H1 (cell line): ENCODE measurements at regions not wholly inside any gene's neighbourhood (a gene's known extent, or its start where the extent isn't known, plus 50 kb on each side); places are given as distances from the start of the nearest gene placed in this dataset.

Experiments used
- KDM5A ChIP-seq: fragments of 200-600 bp; IDR thresholded peaks from 2 replicates; pipeline ENCODE4 v1.7.1; 2012; ENCODE audit warnings: mild to moderate bottlenecking, low read length, inconsistent platforms, mixed read lengths
- SAP30 ChIP-seq: fragments of 300-600 bp; sonication (generic); IDR thresholded peaks from 2 replicates; pipeline ENCODE4 v1.7.1; 2012; ENCODE audit warnings: low read length, moderate library complexity, mild to moderate bottlenecking, inconsistent platforms; ENCODE audit not compliant: insufficient read depth, insufficient replicate concordance
- SRF ChIP-seq: IDR thresholded peaks from 2 replicates; pipeline ENCODE4 v1.6.1; 2011; ENCODE audit warnings: mild to moderate bottlenecking, low read depth, low read length, moderate library complexity
- TF ChIP-seq, protein P1 (sequence below): fragments of 300-600 bp; sonication (generic); IDR thresholded peaks from 2 replicates; pipeline ENCODE4 v1.7.1; 2012; ENCODE audit warnings: low read length, moderate library complexity, mild to moderate bottlenecking, inconsistent platforms; ENCODE audit not compliant: insufficient replicate concordance

DNA sequence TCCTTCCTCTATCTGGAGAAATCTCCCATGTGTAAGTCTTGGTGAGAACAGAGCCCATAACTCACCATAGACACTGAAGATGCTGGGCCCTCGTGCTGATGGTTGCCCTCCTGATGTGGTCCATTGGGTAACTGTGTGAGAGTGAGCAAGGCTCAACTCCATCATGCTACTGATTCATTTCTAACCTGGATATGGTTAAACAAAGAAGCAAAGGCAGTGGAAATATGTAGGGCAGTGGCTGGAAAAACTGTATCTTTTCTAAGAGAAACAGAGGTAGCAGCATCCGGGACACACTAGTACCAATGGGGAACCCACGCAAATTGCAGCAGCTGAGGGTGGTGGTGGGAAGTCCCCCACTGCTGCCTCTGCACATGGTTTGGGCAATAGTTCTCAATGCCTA lies 221.7 kb downstream of the KLF6 start (continued):
- TF ChIP-seq KDM5A = no peak
- TF ChIP-seq, protein P1, sequence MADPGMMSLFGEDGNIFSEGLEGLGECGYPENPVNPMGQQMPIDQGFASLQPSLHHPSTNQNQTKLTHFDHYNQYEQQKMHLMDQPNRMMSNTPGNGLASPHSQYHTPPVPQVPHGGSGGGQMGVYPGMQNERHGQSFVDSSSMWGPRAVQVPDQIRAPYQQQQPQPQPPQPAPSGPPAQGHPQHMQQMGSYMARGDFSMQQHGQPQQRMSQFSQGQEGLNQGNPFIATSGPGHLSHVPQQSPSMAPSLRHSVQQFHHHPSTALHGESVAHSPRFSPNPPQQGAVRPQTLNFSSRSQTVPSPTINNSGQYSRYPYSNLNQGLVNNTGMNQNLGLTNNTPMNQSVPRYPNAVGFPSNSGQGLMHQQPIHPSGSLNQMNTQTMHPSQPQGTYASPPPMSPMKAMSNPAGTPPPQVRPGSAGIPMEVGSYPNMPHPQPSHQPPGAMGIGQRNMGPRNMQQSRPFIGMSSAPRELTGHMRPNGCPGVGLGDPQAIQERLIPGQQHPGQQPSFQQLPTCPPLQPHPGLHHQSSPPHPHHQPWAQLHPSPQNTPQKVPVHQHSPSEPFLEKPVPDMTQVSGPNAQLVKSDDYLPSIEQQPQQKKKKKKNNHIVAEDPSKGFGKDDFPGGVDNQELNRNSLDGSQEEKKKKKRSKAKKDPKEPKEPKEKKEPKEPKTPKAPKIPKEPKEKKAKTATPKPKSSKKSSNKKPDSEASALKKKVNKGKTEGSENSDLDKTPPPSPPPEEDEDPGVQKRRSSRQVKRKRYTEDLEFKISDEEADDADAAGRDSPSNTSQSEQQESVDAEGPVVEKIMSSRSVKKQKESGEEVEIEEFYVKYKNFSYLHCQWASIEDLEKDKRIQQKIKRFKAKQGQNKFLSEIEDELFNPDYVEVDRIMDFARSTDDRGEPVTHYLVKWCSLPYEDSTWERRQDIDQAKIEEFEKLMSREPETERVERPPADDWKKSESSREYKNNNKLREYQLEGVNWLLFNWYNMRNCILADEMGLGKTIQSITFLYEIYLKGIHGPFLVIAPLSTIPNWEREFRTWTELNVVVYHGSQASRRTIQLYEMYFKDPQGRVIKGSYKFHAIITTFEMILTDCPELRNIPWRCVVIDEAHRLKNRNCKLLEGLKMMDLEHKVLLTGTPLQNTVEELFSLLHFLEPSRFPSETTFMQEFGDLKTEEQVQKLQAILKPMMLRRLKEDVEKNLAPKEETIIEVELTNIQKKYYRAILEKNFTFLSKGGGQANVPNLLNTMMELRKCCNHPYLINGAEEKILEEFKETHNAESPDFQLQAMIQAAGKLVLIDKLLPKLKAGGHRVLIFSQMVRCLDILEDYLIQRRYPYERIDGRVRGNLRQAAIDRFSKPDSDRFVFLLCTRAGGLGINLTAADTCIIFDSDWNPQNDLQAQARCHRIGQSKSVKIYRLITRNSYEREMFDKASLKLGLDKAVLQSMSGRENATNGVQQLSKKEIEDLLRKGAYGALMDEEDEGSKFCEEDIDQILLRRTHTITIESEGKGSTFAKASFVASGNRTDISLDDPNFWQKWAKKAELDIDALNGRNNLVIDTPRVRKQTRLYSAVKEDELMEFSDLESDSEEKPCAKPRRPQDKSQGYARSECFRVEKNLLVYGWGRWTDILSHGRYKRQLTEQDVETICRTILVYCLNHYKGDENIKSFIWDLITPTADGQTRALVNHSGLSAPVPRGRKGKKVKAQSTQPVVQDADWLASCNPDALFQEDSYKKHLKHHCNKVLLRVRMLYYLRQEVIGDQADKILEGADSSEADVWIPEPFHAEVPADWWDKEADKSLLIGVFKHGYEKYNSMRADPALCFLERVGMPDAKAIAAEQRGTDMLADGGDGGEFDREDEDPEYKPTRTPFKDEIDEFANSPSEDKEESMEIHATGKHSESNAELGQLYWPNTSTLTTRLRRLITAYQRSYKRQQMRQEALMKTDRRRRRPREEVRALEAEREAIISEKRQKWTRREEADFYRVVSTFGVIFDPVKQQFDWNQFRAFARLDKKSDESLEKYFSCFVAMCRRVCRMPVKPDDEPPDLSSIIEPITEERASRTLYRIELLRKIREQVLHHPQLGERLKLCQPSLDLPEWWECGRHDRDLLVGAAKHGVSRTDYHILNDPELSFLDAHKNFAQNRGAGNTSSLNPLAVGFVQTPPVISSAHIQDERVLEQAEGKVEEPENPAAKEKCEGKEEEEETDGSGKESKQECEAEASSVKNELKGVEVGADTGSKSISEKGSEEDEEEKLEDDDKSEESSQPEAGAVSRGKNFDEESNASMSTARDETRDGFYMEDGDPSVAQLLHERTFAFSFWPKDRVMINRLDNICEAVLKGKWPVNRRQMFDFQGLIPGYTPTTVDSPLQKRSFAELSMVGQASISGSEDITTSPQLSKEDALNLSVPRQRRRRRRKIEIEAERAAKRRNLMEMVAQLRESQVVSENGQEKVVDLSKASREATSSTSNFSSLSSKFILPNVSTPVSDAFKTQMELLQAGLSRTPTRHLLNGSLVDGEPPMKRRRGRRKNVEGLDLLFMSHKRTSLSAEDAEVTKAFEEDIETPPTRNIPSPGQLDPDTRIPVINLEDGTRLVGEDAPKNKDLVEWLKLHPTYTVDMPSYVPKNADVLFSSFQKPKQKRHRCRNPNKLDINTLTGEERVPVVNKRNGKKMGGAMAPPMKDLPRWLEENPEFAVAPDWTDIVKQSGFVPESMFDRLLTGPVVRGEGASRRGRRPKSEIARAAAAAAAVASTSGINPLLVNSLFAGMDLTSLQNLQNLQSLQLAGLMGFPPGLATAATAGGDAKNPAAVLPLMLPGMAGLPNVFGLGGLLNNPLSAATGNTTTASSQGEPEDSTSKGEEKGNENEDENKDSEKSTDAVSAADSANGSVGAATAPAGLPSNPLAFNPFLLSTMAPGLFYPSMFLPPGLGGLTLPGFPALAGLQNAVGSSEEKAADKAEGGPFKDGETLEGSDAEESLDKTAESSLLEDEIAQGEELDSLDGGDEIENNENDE = no peak
- no peak for TF ChIP-seq SAP30
- no peak for TF ChIP-seq SRF
